ENCODE measurements at regions not wholly inside any gene's neighbourhood (a gene's known extent, or its start where the extent isn't known, plus 50 kb on each side); places are given as distances from the start of the nearest gene placed in this dataset.
"Not testable (repeated sequence)": the region's sequence is repeated elsewhere in the genome, so short reads cannot be mapped to it uniquely, and the experiment has no call there.

GRCh38 chr5:143972068-143972467 lies 160.1 kb downstream of the HMHB1 start:
- Histone ChIP-seq H3K27ac (no peak overlapping the region), H3K9me3 (ENCODE audit: severe bottlenecking) (no peaks in the 10 kb centered on the region), H3K4me3 (ENCODE audit: low read depth, low read length) (no peak overlapping the region), H3K27me3 (ENCODE audit: insufficient read depth, low read depth, severe bottlenecking) (no peaks in the 10 kb centered on the region), H3K36me3 (no peaks in the 10 kb centered on the region)
- TF ChIP-seq CTCF (IDR thresholded peaks at IDR 0.05; ENCODE audit: low read depth, low read length) = no peak
- no peak for DNase-seq

- no peak for DNase-seq
- no peak for TF ChIP-seq CTCF (IDR thresholded peaks at IDR 0.05; ENCODE audit: low read depth, low read length)
- H3K4me3 ChIP-seq (ENCODE audit: low read depth, low read length) = no peak overlapping the region
- no peaks in the 10 kb centered on the region for H3K36me3 ChIP-seq
- no peaks in the 10 kb centered on the region for H3K27me3 ChIP-seq (ENCODE audit: insufficient read depth, low read depth, severe bottlenecking)
- H3K27ac ChIP-seq = no peak overlapping the region
- H3K9me3 ChIP-seq (ENCODE audit: severe bottlenecking) = no peaks in the 10 kb centered on the region
These were observed 164.1 kb downstream of the HMHB1 start for GRCh38 chr5:143976055-143976454.

- no peak overlapping the region for H3K4me3 ChIP-seq (ENCODE audit: low read depth, low read length)
- H3K9me3 ChIP-seq (ENCODE audit: severe bottlenecking) = peaks cover 2% of the 10 kb centered on the region
- no peak for DNase-seq
- no peak for TF ChIP-seq CTCF (IDR thresholded peaks at IDR 0.05; ENCODE audit: low read depth, low read length)
- no peak overlapping the region for H3K27ac ChIP-seq
- no peaks in the 10 kb centered on the region for H3K36me3 ChIP-seq
- no peaks in the 10 kb centered on the region for H3K27me3 ChIP-seq (ENCODE audit: insufficient read depth, low read depth, severe bottlenecking)
These were observed 166.0 kb downstream of the HMHB1 start for GRCh38 chr5:143977891-143978461.

- H3K9me3 ChIP-seq (ENCODE audit: severe bottlenecking) = peaks cover 3% of the 10 kb centered on the region
- no peak for DNase-seq
- TF ChIP-seq CTCF (IDR thresholded peaks at IDR 0.05; ENCODE audit: low read depth, low read length) = no peak
- no peaks in the 10 kb centered on the region for H3K36me3 ChIP-seq
- H3K4me3 ChIP-seq (ENCODE audit: low read depth, low read length) = no peak overlapping the region
- H3K27ac ChIP-seq = no peak overlapping the region
- no peaks in the 10 kb centered on the region for H3K27me3 ChIP-seq (ENCODE audit: insufficient read depth, low read depth, severe bottlenecking)
These were observed 167.2 kb downstream of the HMHB1 start for GRCh38 chr5:143979044-143979690.

- TF ChIP-seq CTCF (IDR thresholded peaks at IDR 0.05; ENCODE audit: low read depth, low read length) = no peak
- peaks cover 3% of the 10 kb centered on the region for H3K9me3 ChIP-seq (ENCODE audit: severe bottlenecking)
- H3K27me3 ChIP-seq (ENCODE audit: insufficient read depth, low read depth, severe bottlenecking) = no peaks in the 10 kb centered on the region
- no peaks in the 10 kb centered on the region for H3K36me3 ChIP-seq
- DNase-seq = no peak
- no peak overlapping the region for H3K4me3 ChIP-seq (ENCODE audit: low read depth, low read length)
- H3K27ac ChIP-seq = no peak overlapping the region
These were observed 168.5 kb downstream of the HMHB1 start for GRCh38 chr5:143980506-143980905.

- not testable (repeated sequence) for H3K4me3 ChIP-seq (ENCODE audit: low read depth, low read length); H3K9me3 ChIP-seq (ENCODE audit: severe bottlenecking); H3K36me3 ChIP-seq; H3K27me3 ChIP-seq (ENCODE audit: insufficient read depth, low read depth, severe bottlenecking); DNase-seq; H3K27ac ChIP-seq
These were observed 171.0 kb downstream of the HMHB1 start for GRCh38 chr5:143982957-143983356.

All from WERI-Rb-1 (cell line).